K562 (cell line): ENCODE measurements at regions not wholly inside any gene's neighbourhood (a gene's known extent, or its start where the extent isn't known, plus 50 kb on each side); places are given as distances from the start of the nearest gene placed in this dataset.
A peak's percentile ranks its signal among the peaks of the same experiment; 100 is the strongest.

Experiments used
- ASH1L ChIP-seq: fragments of 450-650 bp; IDR thresholded peaks from 2 replicates; pipeline ENCODE4 v1.6.1; 2018; ENCODE audit warnings: borderline replicate concordance, mild to moderate bottlenecking, low read depth; ENCODE audit not compliant: partially characterized antibody
- CBX5 ChIP-seq: IDR thresholded peaks from 2 replicates; pipeline ENCODE4 v1.6.1; 2014; ENCODE audit warnings: low read depth, borderline replicate concordance
- DPF2 ChIP-seq: fragments of 450-650 bp; IDR thresholded peaks from 2 replicates; pipeline ENCODE4 v1.6.1; 2016
- ELF2 ChIP-seq: fragments of 250-450 bp; sonication (Bioruptor Pico); IDR thresholded peaks from 2 replicates; pipeline ENCODE4 v1.5.0; 2021; ENCODE audit warnings: mild to moderate bottlenecking
- FOSL1 ChIP-seq: fragments of 200-800 bp; sonication (Bioruptor generic); conservative IDR thresholded peaks from 2 replicates; pipeline ENCODE4 v1.6.1; 2016; ENCODE audit warnings: missing genetic modification characterization, missing compliant biosample characterization
- HDAC8 ChIP-seq: fragments of 450-650 bp; IDR thresholded peaks from 2 replicates; pipeline ENCODE4 v1.6.1; 2016; ENCODE audit warnings: mild to moderate bottlenecking, missing genetic modification characterization, moderate library complexity, missing compliant biosample characterization
- LEF1 ChIP-seq: fragments of 450-650 bp; IDR thresholded peaks from 2 replicates; pipeline ENCODE4 v1.6.1; 2016; ENCODE audit warnings: mild to moderate bottlenecking
- MAFK ChIP-seq: IDR thresholded peaks from 2 replicates; pipeline ENCODE4 v1.6.1; 2011; ENCODE audit warnings: low read length, improper control_type of control experiment
- MAZ ChIP-seq, 2 experiments: fragments of 450-650 bp in 1 of 2; sonication (generic) in 1 of 2; formaldehyde crosslinking; IDR thresholded peaks in 1 of 2; conservative IDR thresholded peaks in 1 of 2; 2 replicates each; pipeline versions ENCODE4 v1.4.0 to v1.5.0; 2020; ENCODE audit warnings: mild to moderate bottlenecking in 1 of 2, missing genetic modification reagents in 1 of 2
- RAD21 ChIP-seq, 2 experiments: fragments of 250-450 bp in 1 of 2; fragments of 450-650 bp in 1 of 2; sonication (Bioruptor Pico) in 1 of 2; formaldehyde crosslinking in 1 of 2; IDR thresholded peaks in 1 of 2; conservative IDR thresholded peaks in 1 of 2; 2 replicates each; pipeline versions ENCODE4 v1.4.0 to v1.8.0; 2020 to 2022; ENCODE audit warnings: mild to moderate bottlenecking in 2 of 2, moderate library complexity in 1 of 2
- RBM22 ChIP-seq: fragments of 200-400 bp; formaldehyde crosslinking; IDR thresholded peaks from 2 replicates; pipeline ENCODE4 v1.6.1; 2018; ENCODE audit warnings: low read length, low read depth; ENCODE audit not compliant: poor library complexity, severe bottlenecking
- SIRT6 ChIP-seq: IDR thresholded peaks from one replicate; pipeline ENCODE4 v1.6.1; 2012; ENCODE audit warnings: low read depth, mild to moderate bottlenecking, control low read depth, inconsistent platforms, low read length, moderate library complexity
- TARDBP ChIP-seq: fragments of 450-650 bp; IDR thresholded peaks from 2 replicates; pipeline ENCODE4 v1.6.1; 2016
- TF ChIP-seq, protein P1 (sequence below): fragments of 250-450 bp; sonication (Bioruptor Pico); IDR thresholded peaks from 2 replicates; pipeline ENCODE4 v1.8.0; 2021; ENCODE audit warnings: moderate library complexity, mild to moderate bottlenecking, inconsistent platforms
- TF ChIP-seq, protein P2 (sequence below): fragments of 250-450 bp; sonication (Bioruptor Pico); IDR thresholded peaks from 2 replicates; pipeline ENCODE4 v1.6.1; 2021; ENCODE audit warnings: mild to moderate bottlenecking
- TF ChIP-seq, protein P3 (sequence below): sonication (generic); formaldehyde crosslinking; IDR thresholded peaks from 2 replicates; pipeline ENCODE4 v1.8.0; 2022; ENCODE audit warnings: mild to moderate bottlenecking, missing genetic modification reagents
- TF ChIP-seq, protein P4 (sequence below), 2 experiments: fragments of 250-450 bp in 1 of 2; fragments of 450-650 bp in 1 of 2; sonication (Bioruptor Pico) in 1 of 2; IDR thresholded peaks; 2 replicates each; pipeline versions ENCODE4 v1.6.1 to v1.8.0; 2016 to 2021; ENCODE audit warnings: mild to moderate bottlenecking in 2 of 2, moderate library complexity in 2 of 2, missing compliant biosample characterization in 1 of 2, missing genetic modification characterization in 1 of 2
- TF ChIP-seq, protein P5 (sequence below): fragments of 250-450 bp; sonication (Bioruptor Pico); IDR thresholded peaks from 2 replicates; pipeline ENCODE4 v1.4.0; 2020
- TF ChIP-seq, protein P6 (sequence below): sonication (generic); formaldehyde crosslinking; IDR thresholded peaks from 2 replicates; pipeline ENCODE4 v1.8.0; 2022; ENCODE audit warnings: mild to moderate bottlenecking, missing genetic modification reagents

DNA sequence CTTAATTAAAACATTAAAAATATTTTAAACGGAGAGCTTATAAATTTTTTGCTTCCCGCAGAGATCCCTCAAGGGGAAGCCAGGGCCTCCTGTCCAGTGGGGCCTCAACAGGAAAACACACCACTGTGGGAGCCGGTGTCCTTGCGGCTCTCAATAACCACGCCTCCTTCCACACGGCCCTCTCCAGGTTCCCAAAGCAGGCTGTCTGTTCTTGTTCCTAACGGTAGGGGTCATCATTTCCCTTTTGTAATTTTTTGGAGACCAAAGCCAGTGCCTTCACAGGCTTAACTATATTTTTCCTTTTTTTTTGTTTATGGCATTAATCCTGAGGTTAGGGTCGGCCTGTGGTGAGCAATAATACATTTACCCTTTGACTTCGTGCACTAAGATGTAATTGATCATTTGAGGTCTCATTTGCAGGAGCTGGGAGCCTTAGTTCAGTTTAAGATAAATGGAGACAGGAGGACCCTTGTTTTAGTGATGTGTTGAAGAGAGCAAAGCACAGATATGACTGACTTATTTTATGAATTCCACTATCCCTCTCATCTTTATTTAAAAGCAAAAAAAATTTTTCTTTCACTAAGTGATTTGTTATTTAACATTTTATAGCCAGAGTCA, 77.5 kb upstream of the N4BP1 start (continued):
- no peak for TF ChIP-seq MAFK
- TF ChIP-seq, protein P1, sequence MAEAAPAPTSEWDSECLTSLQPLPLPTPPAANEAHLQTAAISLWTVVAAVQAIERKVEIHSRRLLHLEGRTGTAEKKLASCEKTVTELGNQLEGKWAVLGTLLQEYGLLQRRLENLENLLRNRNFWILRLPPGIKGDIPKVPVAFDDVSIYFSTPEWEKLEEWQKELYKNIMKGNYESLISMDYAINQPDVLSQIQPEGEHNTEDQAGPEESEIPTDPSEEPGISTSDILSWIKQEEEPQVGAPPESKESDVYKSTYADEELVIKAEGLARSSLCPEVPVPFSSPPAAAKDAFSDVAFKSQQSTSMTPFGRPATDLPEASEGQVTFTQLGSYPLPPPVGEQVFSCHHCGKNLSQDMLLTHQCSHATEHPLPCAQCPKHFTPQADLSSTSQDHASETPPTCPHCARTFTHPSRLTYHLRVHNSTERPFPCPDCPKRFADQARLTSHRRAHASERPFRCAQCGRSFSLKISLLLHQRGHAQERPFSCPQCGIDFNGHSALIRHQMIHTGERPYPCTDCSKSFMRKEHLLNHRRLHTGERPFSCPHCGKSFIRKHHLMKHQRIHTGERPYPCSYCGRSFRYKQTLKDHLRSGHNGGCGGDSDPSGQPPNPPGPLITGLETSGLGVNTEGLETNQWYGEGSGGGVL = no peak
- no peak for TF ChIP-seq HDAC8
- no peak for TF ChIP-seq ELF2 (CRISPR knock-in tag)
- no peak for TF ChIP-seq LEF1
- TF ChIP-seq, protein P2, sequence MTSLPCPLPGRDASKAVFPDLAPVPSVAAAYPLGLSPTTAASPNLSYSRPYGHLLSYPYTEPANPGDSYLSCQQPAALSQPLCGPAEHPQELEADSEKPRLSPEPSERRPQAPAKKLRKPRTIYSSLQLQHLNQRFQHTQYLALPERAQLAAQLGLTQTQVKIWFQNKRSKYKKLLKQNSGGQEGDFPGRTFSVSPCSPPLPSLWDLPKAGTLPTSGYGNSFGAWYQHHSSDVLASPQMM (CRISPR knock-in tag) = no peak
- no peak for TF ChIP-seq FOSL1 (tag)
- TF ChIP-seq DPF2 = no peak
- no peak for TF ChIP-seq TARDBP
- TF ChIP-seq SIRT6 = no peak
- peak; percentile 48 to 68 for TF ChIP-seq RAD21 (CRISPR knock-in tag; conservative IDR thresholded peaks at IDR 0.05 in 1 of 2, IDR thresholded peaks at IDR 0.05 in 1 of 2)
- TF ChIP-seq, protein P3, sequence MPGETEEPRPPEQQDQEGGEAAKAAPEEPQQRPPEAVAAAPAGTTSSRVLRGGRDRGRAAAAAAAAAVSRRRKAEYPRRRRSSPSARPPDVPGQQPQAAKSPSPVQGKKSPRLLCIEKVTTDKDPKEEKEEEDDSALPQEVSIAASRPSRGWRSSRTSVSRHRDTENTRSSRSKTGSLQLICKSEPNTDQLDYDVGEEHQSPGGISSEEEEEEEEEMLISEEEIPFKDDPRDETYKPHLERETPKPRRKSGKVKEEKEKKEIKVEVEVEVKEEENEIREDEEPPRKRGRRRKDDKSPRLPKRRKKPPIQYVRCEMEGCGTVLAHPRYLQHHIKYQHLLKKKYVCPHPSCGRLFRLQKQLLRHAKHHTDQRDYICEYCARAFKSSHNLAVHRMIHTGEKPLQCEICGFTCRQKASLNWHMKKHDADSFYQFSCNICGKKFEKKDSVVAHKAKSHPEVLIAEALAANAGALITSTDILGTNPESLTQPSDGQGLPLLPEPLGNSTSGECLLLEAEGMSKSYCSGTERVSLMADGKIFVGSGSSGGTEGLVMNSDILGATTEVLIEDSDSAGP (CRISPR knock-in tag) = no peak
- no peak for TF ChIP-seq RBM22
- no peak for TF ChIP-seq MAZ (CRISPR knock-in tag; conservative IDR thresholded peaks at IDR 0.05 in 1 of 2, IDR thresholded peaks at IDR 0.05 in 1 of 2)
- TF ChIP-seq, protein P4, sequence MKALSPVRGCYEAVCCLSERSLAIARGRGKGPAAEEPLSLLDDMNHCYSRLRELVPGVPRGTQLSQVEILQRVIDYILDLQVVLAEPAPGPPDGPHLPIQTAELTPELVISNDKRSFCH (CRISPR knock-in tag; IDR thresholded peaks at IDR 0.05) = no peak
- TF ChIP-seq, protein P4 (tag; IDR thresholded peaks at IDR 0.05) = no peak
- TF ChIP-seq CBX5 = no peak
- TF ChIP-seq ASH1L = no peak
- TF ChIP-seq, protein P5, sequence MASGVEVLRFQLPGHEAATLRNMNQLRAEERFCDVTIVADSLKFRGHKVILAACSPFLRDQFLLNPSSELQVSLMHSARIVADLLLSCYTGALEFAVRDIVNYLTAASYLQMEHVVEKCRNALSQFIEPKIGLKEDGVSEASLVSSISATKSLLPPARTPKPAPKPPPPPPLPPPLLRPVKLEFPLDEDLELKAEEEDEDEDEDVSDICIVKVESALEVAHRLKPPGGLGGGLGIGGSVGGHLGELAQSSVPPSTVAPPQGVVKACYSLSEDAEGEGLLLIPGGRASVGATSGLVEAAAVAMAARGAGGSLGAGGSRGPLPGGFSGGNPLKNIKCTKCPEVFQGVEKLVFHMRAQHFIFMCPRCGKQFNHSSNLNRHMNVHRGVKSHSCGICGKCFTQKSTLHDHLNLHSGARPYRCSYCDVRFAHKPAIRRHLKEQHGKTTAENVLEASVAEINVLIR = no peak
- TF ChIP-seq, protein P6, sequence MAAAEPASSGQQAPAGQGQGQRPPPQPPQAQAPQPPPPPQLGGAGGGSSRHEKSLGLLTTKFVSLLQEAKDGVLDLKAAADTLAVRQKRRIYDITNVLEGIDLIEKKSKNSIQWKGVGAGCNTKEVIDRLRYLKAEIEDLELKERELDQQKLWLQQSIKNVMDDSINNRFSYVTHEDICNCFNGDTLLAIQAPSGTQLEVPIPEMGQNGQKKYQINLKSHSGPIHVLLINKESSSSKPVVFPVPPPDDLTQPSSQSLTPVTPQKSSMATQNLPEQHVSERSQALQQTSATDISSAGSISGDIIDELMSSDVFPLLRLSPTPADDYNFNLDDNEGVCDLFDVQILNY (CRISPR knock-in tag) = no peak
